Neural cell (in vitro differentiated cells): ENCODE measurements at regions not wholly inside any gene's neighbourhood (a gene's known extent, or its start where the extent isn't known, plus 50 kb on each side); places are given as distances from the start of the nearest gene placed in this dataset.

Experiments
- CTCF ChIP-seq: fragments of 450-650 bp; IDR thresholded peaks from 2 replicates; pipeline ENCODE4 v1.5.1; 2014; ENCODE audit warnings: antibody characterized with exemption, mild to moderate bottlenecking, moderate library complexity; ENCODE audit not compliant: poor library complexity, severe bottlenecking
- EP300 ChIP-seq: fragments of 450-650 bp; conservative IDR thresholded peaks from 2 replicates; pipeline ENCODE4 v1.6.1; 2014; ENCODE audit warnings: antibody characterized with exemption, mild to moderate bottlenecking, moderate library complexity; ENCODE audit not compliant: poor library complexity, severe bottlenecking
- EZH2 ChIP-seq: fragments of 200-600, 300-800 bp; shearing (Covaris generic), sonication (generic); IDR thresholded peaks from 2 replicates; pipeline ENCODE4 v1.6.1; 2014; ENCODE audit warnings: antibody characterized with exemption, low read length, borderline replicate concordance, mild to moderate bottlenecking; ENCODE audit not compliant: insufficient read depth, poor library complexity, severe bottlenecking
- MXI1 ChIP-seq: fragments of 450-650 bp; conservative IDR thresholded peaks from 2 replicates; pipeline ENCODE4 v1.6.1; 2014; ENCODE audit warnings: antibody characterized with exemption, mild to moderate bottlenecking; ENCODE audit not compliant: poor library complexity, severe bottlenecking
- REST ChIP-seq: IDR thresholded peaks from 2 replicates; pipeline ENCODE4 v1.6.1; 2012; ENCODE audit warnings: borderline replicate concordance

GRCh38 chr6:77089776-77090175 lies 373.5 kb downstream of the HTR1B start:
- TF ChIP-seq EP300 (no peak), CTCF (no peak), EZH2 (no peak), REST (no peak), MXI1 (no peak)
